Esophagus muscularis mucosa (tissue), 4 donors: ENCODE measurements at regions not wholly inside any gene's neighbourhood (a gene's known extent, or its start where the extent isn't known, plus 50 kb on each side); places are given as distances from the start of the nearest gene placed in this dataset.

Experiments
- EP300 ChIP-seq: sonication (generic); formaldehyde crosslinking; IDR thresholded peaks from one replicate; pipeline ENCODE4 v1.6.1; 2017; ENCODE audit warnings: antibody characterized with exemption
- POLR2A ChIP-seq: fragments of 450-650 bp; IDR thresholded peaks from one replicate; pipeline ENCODE4 v1.6.1; 2017; ENCODE audit warnings: antibody characterized with exemption, moderate library complexity, mild to moderate bottlenecking, low read depth
- TF ChIP-seq, protein P1 (sequence below), 3 experiments: fragments of 200-600 bp in 2 of 3; fragments of 450-650 bp in 1 of 3; sonication (generic) in 2 of 3; IDR thresholded peaks; one replicate each; pipeline ENCODE4 v1.5.1; 2017 to 2019; ENCODE audit warnings: antibody characterized with exemption in 3 of 3, mild to moderate bottlenecking in 2 of 3, moderate library complexity in 1 of 3

DNA sequence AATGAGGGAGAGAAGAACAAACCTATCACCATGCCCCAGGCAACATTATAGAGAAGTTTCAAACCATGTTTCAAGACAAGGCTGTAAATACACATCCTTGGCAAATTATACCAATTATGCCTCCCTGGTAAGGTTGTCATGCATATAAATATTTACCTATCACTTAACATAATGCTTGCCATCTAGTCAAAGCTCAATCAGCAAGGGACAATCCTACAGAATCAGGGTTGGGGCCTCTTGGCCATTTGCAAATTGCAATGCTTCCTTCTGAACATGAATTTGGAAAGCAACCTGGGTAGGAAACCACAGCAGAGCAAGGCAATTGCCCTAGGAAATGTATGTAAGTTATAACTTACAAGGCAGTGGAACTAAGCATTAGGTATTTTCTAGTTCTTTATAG lies 907.2 kb upstream of the CDH2 start:
- TF ChIP-seq, protein P1, sequence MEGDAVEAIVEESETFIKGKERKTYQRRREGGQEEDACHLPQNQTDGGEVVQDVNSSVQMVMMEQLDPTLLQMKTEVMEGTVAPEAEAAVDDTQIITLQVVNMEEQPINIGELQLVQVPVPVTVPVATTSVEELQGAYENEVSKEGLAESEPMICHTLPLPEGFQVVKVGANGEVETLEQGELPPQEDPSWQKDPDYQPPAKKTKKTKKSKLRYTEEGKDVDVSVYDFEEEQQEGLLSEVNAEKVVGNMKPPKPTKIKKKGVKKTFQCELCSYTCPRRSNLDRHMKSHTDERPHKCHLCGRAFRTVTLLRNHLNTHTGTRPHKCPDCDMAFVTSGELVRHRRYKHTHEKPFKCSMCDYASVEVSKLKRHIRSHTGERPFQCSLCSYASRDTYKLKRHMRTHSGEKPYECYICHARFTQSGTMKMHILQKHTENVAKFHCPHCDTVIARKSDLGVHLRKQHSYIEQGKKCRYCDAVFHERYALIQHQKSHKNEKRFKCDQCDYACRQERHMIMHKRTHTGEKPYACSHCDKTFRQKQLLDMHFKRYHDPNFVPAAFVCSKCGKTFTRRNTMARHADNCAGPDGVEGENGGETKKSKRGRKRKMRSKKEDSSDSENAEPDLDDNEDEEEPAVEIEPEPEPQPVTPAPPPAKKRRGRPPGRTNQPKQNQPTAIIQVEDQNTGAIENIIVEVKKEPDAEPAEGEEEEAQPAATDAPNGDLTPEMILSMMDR (IDR thresholded peaks at IDR 0.05) = no peak
- TF ChIP-seq POLR2A (no peak), EP300 (no peak)
